CD1c-positive myeloid dendritic cell (primary cell): ENCODE measurements at regions not wholly inside any gene's neighbourhood (a gene's known extent, or its start where the extent isn't known, plus 50 kb on each side); places are given as distances from the start of the nearest gene placed in this dataset.

Experiments used
- DNase-seq: peaks from one replicate; pipeline ENCODE4 v3.0.0-alpha.2; 2016; ENCODE audit errors: extremely low spot score

GRCh38 chr15:61633951-61634350 is 404.8 kb upstream of the RORA start:
- no peak for DNase-seq

- DNase-seq, result no peak
These were observed 400.2 kb upstream of the RORA start for GRCh38 chr15:61629269-61629668.

- DNase-seq, result no peak
These were observed 395.8 kb upstream of the RORA start for GRCh38 chr15:61624950-61625349.

- DNase-seq, result no peak
These were observed 394.6 kb upstream of the RORA start for GRCh38 chr15:61623746-61624145.

- DNase-seq, result no peak
These were observed 392.8 kb upstream of the RORA start for GRCh38 chr15:61621865-61622264.

- no peak for DNase-seq
These were observed 392.0 kb upstream of the RORA start for GRCh38 chr15:61621146-61621545.

- no peak for DNase-seq
These were observed 391.0 kb upstream of the RORA start for GRCh38 chr15:61620151-61620550.

GRCh38 chr15:61613729-61614128 is 384.6 kb upstream of the RORA start:
- no peak for DNase-seq

- no peak for DNase-seq
These were observed 384.0 kb upstream of the RORA start for GRCh38 chr15:61613138-61613537.

- DNase-seq, result no peak
These were observed 383.0 kb upstream of the RORA start for GRCh38 chr15:61612111-61612510.

GRCh38 chr15:61605343-61605742 is 376.2 kb upstream of the RORA start:
- no peak for DNase-seq

- no peak for DNase-seq
These were observed 369.6 kb upstream of the RORA start for GRCh38 chr15:61598655-61599054.

- DNase-seq, result no peak
These were observed 355.3 kb upstream of the RORA start for GRCh38 chr15:61584410-61584809.

- no peak for DNase-seq
These were observed 353.0 kb upstream of the RORA start for GRCh38 chr15:61582092-61582491.

- no peak for DNase-seq
These were observed 346.5 kb upstream of the RORA start for GRCh38 chr15:61575597-61575996.

GRCh38 chr15:61571026-61571425 is 341.9 kb upstream of the RORA start:
- DNase-seq, result no peak

- DNase-seq, result no peak
These were observed 335.7 kb upstream of the RORA start for GRCh38 chr15:61564785-61565184.

GRCh38 chr15:61558172-61559136 is 329.4 kb upstream of the RORA start:
- DNase-seq, result no peak

GRCh38 chr15:61556037-61556648 is 327.0 kb upstream of the RORA start:
- no peak for DNase-seq

- DNase-seq, result no peak
These were observed 320.6 kb upstream of the RORA start for GRCh38 chr15:61549727-61550126.

- DNase-seq, result no peak
These were observed 316.7 kb upstream of the RORA start for GRCh38 chr15:61545763-61546162.

- no peak for DNase-seq
These were observed 312.4 kb upstream of the RORA start for GRCh38 chr15:61541516-61541915.

GRCh38 chr15:61537337-61537736 is 308.2 kb upstream of the RORA start:
- DNase-seq, result no peak
